SH-SY5Y (cell line): ENCODE measurements at regions not wholly inside any gene's neighbourhood (a gene's known extent, or its start where the extent isn't known, plus 50 kb on each side); places are given as distances from the start of the nearest gene placed in this dataset.

Source experiments
- GATA2 ChIP-seq: IDR thresholded peaks from 2 replicates; pipeline ENCODE4 v1.6.1; 2011; ENCODE audit warnings: mild to moderate bottlenecking, low read depth, low read length
- GATA3 ChIP-seq: IDR thresholded peaks from 2 replicates; pipeline ENCODE4 v1.6.1; 2011; ENCODE audit warnings: low read depth, mild to moderate bottlenecking, low read length, moderate library complexity

GRCh38 chr3:64305731-64306130 is 80.5 kb upstream of the PRICKLE2 start:
- TF ChIP-seq GATA2 = no peak
- TF ChIP-seq GATA3 = no peak

GRCh38 chr3:64304828-64305410 is 79.7 kb upstream of the PRICKLE2 start:
- TF ChIP-seq GATA2 (no peak), GATA3 (no peak)

- TF ChIP-seq GATA2 (no peak), GATA3 (no peak)
These were observed 78.6 kb upstream of the PRICKLE2 start for GRCh38 chr3:64303881-64304280.

GRCh38 chr3:64303401-64303800 is 78.1 kb upstream of the PRICKLE2 start:
- TF ChIP-seq GATA3 = no peak
- no peak for TF ChIP-seq GATA2

- TF ChIP-seq GATA3 (no peak), GATA2 (no peak)
These were observed 76.2 kb upstream of the PRICKLE2 start for GRCh38 chr3:64301476-64301875.

GRCh38 chr3:64300790-64301423 is 75.6 kb upstream of the PRICKLE2 start:
- TF ChIP-seq GATA2 = no peak
- TF ChIP-seq GATA3 = no peak

- no peak for TF ChIP-seq GATA2
These were observed 73.9 kb upstream of the PRICKLE2 start for GRCh38 chr3:64299206-64299605.

GRCh38 chr3:64297563-64297962 is 72.3 kb upstream of the PRICKLE2 start:
- TF ChIP-seq GATA2 (no peak), GATA3 (no peak)

GRCh38 chr3:64295594-64295993 is 70.3 kb upstream of the PRICKLE2 start:
- TF ChIP-seq GATA2 (no peak), GATA3 (no peak)

- TF ChIP-seq GATA3 = no peak
- no peak for TF ChIP-seq GATA2
These were observed 69.5 kb upstream of the PRICKLE2 start for GRCh38 chr3:64294771-64295170.

GRCh38 chr3:64293121-64293520 is 67.9 kb upstream of the PRICKLE2 start:
- no peak for TF ChIP-seq GATA3
- TF ChIP-seq GATA2 = no peak

- TF ChIP-seq GATA3 (no peak), GATA2 (no peak)
These were observed 66.7 kb upstream of the PRICKLE2 start for GRCh38 chr3:64291956-64292355.

- TF ChIP-seq GATA3 (no peak), GATA2 (no peak)
These were observed 66.1 kb upstream of the PRICKLE2 start for GRCh38 chr3:64291345-64291744.

- no peak for TF ChIP-seq GATA2
- no peak for TF ChIP-seq GATA3
These were observed 65.6 kb upstream of the PRICKLE2 start for GRCh38 chr3:64290864-64291263.

GRCh38 chr3:64290161-64290560 is 64.9 kb upstream of the PRICKLE2 start:
- TF ChIP-seq GATA3 = no peak
- no peak for TF ChIP-seq GATA2
